HL-60 (cell line): ENCODE measurements at regions not wholly inside any gene's neighbourhood (a gene's known extent, or its start where the extent isn't known, plus 50 kb on each side); places are given as distances from the start of the nearest gene placed in this dataset.
A peak's percentile ranks its signal among the peaks of the same experiment; 100 is the strongest.

Source experiments
- DNase-seq, 2 experiments: peaks; one replicate each; pipeline ENCODE4 v3.0.0-alpha.2; 2010 to 2020; ENCODE audit warnings: low read depth in 1 of 2, low spot score in 1 of 2
- H3K27ac ChIP-seq: fragments of 250-450 bp; sonication (Bioruptor Pico); replicated peaks from 2 replicates; pipeline ENCODE4 v1.5.1; 2020; ENCODE audit warnings: mild to moderate bottlenecking, moderate library complexity
- H3K27me3 ChIP-seq: fragments of 250-450 bp; sonication (Bioruptor Pico); 2 replicates; pipeline ENCODE4 v1.5.1; 2021; ENCODE audit warnings: mild to moderate bottlenecking, moderate library complexity; ENCODE audit not compliant: insufficient read depth, poor library complexity, severe bottlenecking
- H3K4me3 ChIP-seq: replicated peaks from 2 replicates; pipeline ENCODE4 v1.5.1; 2011; ENCODE audit warnings: mild to moderate bottlenecking, control low read depth, low read length; ENCODE audit not compliant: insufficient read depth
- GABPA ChIP-seq: IDR thresholded peaks from 2 replicates; pipeline ENCODE4 v1.6.1; 2012; ENCODE audit warnings: low read depth
- POLR2AphosphoS5 ChIP-seq: IDR thresholded peaks from 2 replicates; pipeline ENCODE4 v1.6.1; 2012; ENCODE audit warnings: low read depth
- REST ChIP-seq: IDR thresholded peaks from 2 replicates; pipeline ENCODE4 v1.6.1; 2012; ENCODE audit warnings: low read depth; ENCODE audit not compliant: insufficient replicate concordance
- SPI1 ChIP-seq: IDR thresholded peaks from 2 replicates; pipeline ENCODE4 v1.6.1; 2012; ENCODE audit warnings: low read depth, mild to moderate bottlenecking, borderline replicate concordance
- TF ChIP-seq, protein P1 (sequence below): IDR thresholded peaks from one replicate; pipeline ENCODE4 v1.5.1; 2011; ENCODE audit warnings: low read length, control low read depth, inconsistent platforms; ENCODE audit not compliant: insufficient read depth

DNA sequence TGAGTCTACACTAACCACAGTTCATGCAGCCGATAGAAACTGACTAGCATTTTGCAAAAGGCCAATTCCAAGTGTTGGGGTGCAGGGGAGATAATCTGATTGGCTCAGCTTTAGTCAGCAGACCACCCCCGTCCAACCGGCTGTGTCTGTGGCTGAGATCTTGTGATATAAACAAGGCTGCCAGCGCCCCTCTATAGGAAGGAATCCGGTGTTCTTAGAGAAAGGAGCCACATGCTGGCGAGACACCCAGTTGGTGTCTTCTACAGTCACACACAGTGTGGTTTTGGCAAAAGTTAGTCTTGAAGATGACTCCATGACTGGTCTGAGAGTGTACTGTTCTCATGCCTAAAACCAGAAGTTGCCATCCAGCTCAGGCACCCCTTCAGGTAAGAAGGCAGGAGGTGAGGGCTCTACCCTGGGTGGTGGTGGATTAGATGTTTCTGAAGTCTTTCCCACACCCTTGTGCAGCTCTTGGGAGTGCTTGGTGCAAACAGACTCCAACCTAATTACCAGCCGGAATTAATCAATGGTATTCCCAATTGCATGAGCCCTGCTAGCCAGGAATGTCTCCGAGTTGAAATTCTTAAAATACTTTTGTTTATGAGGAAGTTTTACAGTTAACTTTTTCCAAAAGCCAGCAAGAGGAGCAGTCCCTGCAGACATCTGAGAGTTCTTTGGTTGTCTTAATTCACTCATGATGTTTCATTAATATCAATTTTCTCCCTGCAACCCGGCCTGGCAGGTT lies 172.3 kb upstream of the IRX6 start:
- H3K27ac ChIP-seq, result no peak overlapping the region
- H3K4me3 ChIP-seq, result no peak overlapping the region
- TF ChIP-seq, protein P1, sequence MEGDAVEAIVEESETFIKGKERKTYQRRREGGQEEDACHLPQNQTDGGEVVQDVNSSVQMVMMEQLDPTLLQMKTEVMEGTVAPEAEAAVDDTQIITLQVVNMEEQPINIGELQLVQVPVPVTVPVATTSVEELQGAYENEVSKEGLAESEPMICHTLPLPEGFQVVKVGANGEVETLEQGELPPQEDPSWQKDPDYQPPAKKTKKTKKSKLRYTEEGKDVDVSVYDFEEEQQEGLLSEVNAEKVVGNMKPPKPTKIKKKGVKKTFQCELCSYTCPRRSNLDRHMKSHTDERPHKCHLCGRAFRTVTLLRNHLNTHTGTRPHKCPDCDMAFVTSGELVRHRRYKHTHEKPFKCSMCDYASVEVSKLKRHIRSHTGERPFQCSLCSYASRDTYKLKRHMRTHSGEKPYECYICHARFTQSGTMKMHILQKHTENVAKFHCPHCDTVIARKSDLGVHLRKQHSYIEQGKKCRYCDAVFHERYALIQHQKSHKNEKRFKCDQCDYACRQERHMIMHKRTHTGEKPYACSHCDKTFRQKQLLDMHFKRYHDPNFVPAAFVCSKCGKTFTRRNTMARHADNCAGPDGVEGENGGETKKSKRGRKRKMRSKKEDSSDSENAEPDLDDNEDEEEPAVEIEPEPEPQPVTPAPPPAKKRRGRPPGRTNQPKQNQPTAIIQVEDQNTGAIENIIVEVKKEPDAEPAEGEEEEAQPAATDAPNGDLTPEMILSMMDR, result no peak
- TF ChIP-seq POLR2AphosphoS5 (no peak), SPI1 (no peak), GABPA (no peak)
- H3K27me3 ChIP-seq, result no peaks in the 10 kb centered on the region
- no peak for DNase-seq

- no peak for DNase-seq
- Histone ChIP-seq H3K27ac (no peak overlapping the region), H3K4me3 (no peak overlapping the region), H3K27me3 (no peaks in the 10 kb centered on the region)
- no peak for TF ChIP-seq REST
- no peak for TF ChIP-seq GABPA
- TF ChIP-seq, protein P1, result no peak
- no peak for TF ChIP-seq SPI1
- no peak for TF ChIP-seq POLR2AphosphoS5
These were observed 171.1 kb upstream of the IRX6 start for GRCh38 chr16:55152875-55153390.

- no peak overlapping the region for H3K4me3 ChIP-seq
- no peak for TF ChIP-seq GABPA
- no peak for TF ChIP-seq REST
- TF ChIP-seq POLR2AphosphoS5, result no peak
- TF ChIP-seq SPI1, result no peak
- H3K27ac ChIP-seq, result no peak overlapping the region
- H3K27me3 ChIP-seq, result no peaks in the 10 kb centered on the region
- DNase-seq, result no peak
These were observed 169.7 kb upstream of the IRX6 start for GRCh38 chr16:55154262-55154661.

DNA sequence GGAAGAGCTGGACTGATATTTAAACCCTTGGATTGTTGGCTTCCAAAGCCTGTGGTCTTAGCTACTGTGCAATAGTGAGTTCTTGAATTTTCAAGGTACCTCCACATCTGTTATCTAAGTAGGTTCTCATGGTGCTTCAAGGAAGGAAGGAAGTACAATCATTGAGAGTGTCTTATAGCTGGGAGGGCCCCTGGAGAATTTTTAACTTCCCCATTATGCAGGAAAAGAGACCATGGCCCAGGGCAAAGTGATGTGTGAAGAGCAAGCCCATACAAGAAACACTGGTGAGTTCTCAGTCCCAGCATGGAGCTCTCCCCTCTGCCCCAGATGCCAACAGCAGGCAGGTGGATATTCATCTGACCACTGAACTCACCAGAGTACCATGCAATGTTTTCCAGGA lies 169.0 kb upstream of the IRX6 start:
- DNase-seq, result peak in 1 of 2 experiments; percentile 42
- TF ChIP-seq GABPA (no peak), REST (no peak), SPI1 (no peak), POLR2AphosphoS5 (no peak)
- TF ChIP-seq, protein P1, result no peak
- no peaks in the 10 kb centered on the region for H3K27me3 ChIP-seq
- H3K4me3 ChIP-seq, result no peak overlapping the region
- no peak overlapping the region for H3K27ac ChIP-seq
